ENCODE measurements at regions not wholly inside any gene's neighbourhood (a gene's known extent, or its start where the extent isn't known, plus 50 kb on each side); places are given as distances from the start of the nearest gene placed in this dataset.
"Not testable (repeated sequence)": the region's sequence is repeated elsewhere in the genome, so short reads cannot be mapped to it uniquely, and the experiment has no call there.

DNA sequence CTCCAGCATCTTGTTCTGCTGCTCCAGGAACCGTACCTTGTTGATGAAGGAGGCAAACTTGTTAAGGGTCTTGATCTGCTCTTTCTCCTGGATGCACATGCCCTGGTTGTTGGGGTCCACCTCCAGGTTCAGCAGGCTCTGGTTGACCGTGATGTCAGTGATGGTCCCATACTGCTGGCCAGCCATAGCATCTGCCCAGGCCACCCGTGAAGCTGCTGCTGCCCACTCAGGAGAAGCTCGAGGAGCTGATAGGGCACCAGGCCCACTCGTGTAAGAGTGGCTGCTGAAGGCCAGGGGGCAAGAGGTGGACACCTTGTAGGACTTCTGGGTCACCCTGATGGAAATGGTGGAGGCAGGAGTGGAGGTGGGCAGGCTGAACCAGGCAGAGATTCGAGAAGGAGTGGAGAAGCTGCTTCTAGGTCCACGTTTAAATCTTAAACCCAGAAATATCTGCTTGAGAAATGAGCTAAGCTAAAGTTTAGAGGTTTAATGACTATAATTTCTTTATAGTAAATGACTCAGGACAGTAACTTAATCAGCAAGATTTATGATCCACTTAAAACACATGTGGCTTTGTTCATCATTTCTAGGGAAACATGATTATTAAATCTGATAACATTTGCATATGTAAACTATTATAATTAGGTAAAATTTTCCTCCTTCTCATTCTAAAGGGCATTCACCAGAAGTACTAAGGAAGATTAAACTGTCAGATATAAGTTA lies 358.7 kb upstream of the SETBP1 start:
- no peak for DNase-seq

DNA sequence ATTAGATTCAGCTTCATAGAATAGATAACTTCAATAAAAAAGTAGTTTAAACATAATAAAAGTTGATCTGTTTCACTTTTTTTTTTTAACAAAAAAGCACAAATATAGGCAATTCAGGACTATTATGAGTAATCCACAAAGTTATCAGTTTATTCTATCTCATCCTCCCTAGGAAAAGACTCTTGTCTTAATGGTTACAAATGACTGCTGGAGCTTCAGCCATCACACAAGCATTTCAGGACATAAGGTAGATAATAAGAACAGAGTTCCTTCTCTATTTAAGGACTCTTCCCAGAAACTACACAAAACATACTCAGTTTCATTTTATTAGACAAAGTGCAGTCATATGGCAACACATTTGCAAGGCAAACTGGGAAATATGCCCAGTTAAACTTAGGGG lies 357.6 kb upstream of the SETBP1 start:
- DNase-seq, result no peak

DNA sequence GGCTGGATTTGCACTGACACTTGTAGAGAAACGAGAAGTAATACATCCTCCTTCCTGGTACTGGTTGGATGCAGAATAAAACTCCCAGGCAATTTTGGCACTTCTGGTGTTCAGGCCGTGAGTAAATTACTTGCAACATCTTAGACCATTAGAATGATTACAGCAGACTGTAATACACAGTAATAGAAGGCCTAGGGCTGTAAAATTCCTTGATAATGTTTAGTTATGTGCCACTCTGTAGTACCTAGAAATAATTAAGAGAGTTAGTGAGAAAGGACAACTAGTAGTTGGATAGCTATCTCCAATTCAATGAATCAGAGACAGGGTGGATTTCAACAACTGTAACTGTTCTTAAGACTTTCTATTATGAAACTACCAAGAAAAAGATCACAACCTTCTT lies 356.3 kb upstream of the SETBP1 start:
- no peak for DNase-seq

DNA sequence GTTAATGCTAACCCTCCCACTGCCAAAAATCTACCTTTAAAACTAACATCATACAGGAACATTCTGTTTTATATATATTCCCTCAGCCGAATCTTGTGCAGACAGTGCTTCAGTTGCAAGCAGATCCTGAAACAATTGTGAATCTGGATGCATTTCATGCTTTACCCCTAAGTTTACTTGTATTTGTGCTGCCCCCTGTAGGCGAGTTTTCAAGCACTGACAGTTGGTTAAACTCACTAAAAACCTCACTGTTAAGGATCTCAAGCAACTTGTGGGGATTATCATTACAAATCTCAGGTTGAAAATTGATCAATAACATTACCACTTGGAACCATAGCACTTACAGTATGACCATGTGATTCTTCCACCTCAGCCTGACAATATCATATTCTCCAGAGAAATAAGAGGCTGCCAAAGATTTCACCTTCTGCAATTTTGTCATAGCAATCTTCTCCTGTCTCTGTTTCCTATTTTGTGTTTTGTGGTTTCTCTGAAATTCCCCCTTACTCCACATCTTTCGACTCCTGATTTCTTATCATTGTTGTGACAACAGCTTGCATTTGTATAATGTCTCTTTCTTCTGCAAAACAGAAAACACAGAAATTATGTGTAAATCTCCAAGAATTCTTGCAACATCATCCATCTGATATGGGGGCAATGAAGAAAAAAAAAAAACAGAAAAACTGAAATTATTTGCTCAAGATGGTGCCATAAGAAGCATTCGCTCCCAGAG lies 354.6 kb upstream of the SETBP1 start:
- peak; percentile 41 to 45 for DNase-seq

DNA sequence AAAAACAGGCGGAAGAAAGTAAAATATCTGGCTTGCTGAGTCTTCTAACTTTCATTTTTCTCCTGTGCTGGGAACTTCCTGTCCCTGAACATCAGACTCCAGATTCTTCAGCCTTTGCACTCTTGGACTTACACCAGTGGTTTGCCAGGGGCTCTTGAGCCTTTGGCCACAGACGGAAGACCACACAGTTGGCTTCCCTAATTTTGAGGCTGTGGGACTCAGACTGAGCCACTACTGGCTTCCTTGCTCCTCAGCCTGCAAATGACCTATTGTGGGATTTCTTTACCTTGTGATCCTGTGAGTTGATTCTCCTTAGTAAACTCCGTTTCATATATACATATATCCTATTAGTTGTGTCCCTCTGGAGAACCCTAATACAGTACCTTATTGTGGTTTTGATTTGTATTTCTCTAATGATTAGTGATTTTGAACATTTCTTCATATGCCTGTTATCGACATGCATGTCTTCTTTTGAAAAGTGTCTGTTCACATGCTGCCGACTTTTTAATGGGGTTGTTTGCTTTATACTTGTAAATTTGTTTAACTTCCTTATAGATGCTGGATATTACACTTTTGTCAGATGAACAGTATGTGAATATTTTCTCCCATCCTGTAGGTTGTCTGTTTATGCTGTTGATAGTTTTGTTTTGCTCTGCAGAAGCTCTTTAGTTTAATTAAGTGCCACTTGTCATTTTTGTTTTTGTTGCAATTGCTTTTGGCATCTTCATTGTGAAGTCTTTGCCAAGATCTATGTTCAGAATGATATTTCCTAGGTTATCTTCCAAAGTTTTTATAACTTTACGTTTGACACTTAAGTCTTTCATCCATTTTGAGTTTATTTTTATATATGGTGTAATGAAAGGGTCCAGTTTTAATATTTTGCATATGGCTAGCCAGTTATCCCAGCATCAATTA lies 348.8 kb upstream of the SETBP1 start:
- DNase-seq, result peak; percentile 61 to 65

DNA sequence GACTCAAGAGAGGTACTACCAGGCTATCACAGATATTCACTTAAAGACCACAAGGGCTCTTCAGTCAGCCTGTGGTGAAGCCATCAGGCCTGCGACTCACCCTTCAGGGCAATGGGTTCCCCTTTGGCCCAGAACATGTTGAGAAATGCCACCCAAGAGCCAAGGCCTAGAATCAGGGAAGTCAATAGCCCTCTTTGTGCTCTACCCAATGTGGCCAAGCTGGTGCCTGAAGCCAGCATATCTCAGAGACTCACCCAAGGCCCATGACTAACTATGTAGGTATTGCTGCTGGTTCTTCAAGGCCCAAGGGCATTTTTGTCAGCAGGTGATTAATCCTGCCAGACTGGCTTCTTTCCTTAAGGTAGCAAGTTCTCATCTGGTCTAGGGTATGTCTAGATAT lies 338.9 kb upstream of the SETBP1 start:
- DNase-seq, result no peak

DNA sequence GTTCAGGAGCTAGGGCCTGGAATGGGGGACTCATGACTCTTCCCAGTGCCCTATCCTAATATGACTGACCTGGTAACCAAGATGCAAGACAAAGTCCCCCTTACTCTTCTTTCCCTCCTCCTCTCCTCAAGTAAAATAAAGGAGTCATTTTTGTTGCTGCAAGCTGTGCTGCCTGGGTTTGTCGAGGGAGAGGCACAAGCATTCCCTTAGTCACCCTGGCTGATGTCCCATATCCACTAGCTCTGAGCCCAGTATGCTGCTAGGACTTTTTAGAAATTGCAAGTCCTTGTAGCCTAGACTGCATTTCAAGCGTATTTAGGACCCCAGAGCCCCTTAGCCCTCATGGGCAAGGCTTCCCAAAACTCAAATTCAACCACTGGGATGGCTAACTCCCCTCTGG lies 338.5 kb upstream of the SETBP1 start:
- no peak for DNase-seq

DNA sequence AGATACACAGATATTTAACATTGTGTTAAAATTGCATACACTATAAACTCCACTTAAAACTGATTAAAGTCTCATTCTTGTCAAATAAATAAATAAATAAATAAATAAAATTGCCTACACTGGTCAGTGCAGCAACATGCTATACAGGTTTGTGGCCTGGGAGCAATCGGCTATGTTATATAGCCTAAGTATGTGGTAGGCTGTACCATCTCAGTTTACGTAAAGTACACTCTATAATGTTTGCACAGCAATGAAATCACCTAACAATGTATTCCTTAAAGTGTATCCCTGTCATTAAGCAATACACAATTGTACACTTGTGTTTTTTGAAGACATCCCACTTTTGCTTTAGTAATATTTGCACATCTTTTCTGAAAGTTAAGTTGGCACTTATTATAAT lies 337.7 kb upstream of the SETBP1 start:
- DNase-seq, result no peak

DNA sequence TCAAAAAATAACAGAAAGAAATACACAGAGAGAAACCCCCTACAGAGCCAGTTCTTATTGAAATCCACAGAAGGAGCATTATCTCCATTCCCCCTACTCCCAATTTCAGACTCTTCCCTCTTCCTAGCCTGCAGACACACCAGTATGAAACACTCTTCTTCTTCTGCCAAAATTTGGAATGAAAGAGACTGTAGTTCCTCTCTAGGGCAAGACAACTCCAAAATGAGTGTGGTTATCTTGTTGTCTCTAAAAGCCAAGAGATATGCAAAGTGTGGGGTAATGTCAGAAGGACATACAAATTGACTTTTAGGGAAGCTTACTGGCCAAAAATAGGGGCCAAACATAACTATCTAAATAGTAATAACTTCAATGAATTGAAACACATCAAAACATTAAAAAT lies 337.1 kb upstream of the SETBP1 start:
- no peak for DNase-seq

DNA sequence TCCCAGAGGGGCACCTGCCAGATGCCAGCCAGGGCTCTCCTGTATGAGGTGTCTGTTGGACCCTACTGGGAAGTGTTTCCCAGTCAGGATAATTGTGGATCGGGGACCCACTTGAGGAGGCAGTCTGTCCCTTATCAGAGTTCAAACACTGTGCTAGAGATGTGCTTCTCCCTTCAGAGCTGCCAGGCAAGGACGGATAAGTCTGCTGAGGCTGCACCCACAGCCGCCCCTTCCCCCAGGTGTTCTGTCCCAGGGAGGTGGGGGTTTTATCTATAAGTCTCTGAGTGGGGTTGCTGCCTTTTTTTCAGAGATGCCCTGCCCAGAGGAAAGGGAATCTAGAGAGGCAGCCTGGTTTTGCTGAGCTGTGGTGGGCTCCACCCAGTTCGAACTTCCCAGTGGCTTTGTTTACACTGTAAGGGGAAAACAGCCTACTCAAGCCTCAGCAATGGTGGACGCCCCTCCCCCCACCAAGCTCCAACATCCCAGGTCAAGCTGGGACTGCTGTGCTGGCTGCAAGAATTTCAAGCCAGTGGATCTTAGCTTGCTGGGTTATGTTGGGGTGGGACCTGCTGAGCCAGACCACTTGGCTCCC lies 324.0 kb upstream of the SETBP1 start:
- no peak for DNase-seq

DNA sequence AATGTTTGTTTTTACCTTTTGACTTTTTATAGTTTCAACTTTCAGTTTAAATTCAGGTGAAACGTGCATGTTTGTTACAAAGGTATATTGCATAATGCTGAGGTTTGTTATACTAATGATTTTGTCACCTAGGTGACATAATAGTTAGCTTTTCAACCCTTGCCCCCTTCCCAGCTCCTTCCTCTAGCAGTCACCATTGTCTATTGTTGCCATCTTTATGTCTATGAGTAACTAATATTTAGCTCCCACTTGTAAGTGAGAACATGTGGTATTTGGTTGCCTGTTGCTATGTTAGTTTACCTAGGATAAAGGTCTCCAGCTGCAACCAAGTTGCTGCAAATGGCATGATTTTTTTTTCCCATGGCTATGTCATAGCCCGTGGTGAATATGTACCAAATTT lies 322.3 kb upstream of the SETBP1 start:
- no peak for DNase-seq

DNA sequence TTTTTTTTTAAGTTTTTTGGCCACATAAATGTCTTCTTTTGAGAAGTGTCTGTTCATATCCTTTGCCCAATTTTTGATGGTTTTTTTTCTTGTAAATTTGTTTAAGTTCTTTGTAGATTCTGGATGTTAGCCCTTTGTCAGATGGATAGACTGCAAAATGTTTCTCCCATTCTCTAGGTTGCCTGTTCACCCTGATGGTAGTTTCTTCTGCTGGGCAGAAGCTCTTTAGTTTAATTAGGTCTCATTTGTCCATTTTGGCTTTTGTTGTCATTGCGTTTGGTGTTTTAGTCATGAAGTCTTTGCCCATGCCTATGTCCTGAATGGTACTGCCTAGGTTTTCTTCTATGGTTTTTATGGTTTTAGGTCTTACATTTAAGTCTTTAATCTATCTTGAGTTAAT lies 320.9 kb upstream of the SETBP1 start:
- not testable (repeated sequence) for DNase-seq

DNA sequence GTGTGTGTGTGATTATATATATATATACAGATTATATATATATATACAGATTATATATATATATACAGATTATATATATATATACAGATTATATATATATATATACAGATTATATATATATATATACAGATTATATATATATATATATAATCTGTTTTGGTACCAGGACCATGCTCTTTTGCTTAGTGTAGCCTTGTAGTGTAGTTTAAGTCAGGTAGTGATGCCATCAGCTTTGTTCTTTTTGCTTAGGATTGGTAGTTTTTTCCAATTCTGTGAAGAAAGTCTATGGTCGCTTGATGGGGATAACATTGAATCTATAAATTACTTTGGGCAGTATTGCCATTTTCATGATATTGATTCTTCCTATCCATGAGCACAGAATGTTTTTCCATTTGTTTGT lies 318.5 kb upstream of the SETBP1 start:
- DNase-seq, result not testable (repeated sequence)

DNA sequence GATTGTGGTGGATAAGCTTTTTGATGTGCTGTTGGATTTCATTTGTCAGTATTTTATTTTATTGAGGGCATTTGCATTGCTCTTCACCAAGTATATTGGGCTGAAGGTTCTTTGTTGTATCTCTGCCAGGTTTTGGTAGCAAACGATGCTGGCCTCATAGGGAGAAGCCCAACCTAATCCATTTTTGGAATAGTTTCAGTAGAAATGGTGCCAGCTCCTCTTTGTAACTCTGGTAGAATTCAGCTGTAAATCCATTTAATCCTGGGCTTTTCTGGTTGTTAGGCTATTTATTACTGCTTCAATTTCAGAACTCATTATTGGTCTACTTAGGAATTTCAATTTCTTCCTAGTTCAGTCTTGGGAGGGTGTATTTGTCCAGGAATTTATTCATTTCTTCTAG lies 309.8 kb upstream of the SETBP1 start:
- DNase-seq, result no peak

DNA sequence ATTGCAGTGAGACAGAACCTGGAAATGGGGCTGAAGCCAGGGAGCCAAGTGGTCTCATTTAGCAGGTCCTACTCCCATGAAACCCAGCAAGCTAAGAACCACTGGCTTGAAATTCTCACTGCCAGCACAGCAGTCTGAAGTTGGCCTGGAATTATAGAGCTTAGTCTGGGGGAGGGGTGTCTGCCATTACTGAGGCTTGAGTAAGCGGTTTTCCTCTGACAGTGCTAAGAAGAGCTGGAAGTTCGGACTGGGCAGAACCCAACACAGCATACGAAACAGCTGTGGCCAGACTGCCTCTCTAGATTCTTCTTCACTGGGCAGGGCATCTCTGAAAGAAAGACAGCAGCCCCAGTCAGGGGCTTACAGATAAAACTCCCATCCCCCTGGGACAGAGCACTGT lies 305.7 kb upstream of the SETBP1 start:
- no peak for DNase-seq

DNA sequence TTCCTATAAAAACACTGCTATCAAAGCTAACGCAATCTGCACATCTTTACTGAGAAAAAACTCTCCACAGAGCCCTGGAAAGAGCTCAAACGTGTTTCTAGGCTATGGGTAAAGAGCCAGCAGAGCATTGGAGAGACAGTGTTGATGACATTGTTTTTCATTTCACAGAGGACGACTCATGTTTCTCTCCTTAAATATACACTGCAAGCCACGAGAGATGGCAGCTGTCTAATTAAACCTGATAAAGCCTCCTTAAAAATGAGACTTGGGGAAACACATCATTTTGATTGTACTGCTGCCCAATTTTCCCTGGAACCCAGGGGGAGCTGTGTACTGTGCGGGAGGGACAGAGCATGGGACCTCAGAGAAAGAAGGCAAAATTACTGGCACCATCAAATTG lies 294.3 kb upstream of the SETBP1 start:
- DNase-seq, result no peak

DNA sequence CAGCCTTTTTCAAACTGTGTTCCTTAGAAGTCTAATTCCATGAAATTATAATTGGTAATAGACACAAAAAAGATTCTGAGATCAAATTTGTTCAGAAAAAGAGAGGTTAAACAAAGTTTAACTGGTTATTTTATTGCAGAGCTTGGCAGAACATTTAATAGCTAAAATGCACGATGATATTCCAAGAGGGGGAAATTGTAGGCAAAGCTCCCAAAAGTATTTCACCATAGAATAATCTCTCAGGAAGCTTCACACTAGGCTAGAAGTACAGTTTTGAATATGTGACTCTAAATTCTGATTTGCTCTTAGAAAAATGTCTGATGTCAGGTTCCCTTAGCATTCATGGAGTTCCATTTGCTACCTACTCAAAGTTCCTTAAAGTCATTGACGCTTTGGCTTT lies 292.4 kb upstream of the SETBP1 start:
- DNase-seq, result peak; percentile 47 to 58

DNA sequence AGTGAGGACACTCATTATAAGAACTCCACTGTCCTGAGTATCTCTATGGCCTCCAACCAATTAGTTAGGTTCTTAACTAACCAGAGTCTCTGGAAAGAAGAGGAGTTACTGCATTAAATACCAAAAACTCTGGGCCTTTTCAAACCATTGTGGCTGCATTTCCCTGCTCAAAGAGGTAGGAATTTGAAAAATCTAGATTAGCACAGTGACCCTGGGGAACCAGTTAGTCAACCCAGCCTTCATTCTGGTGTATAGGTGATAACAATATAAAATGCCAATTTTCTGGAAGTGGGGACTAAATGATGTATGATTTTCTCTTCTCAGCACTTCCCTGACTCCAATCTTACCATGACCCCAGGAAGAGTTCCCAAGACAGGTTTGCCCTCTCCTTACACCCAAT lies 287.8 kb upstream of the SETBP1 start:
- DNase-seq, result no peak

DNA sequence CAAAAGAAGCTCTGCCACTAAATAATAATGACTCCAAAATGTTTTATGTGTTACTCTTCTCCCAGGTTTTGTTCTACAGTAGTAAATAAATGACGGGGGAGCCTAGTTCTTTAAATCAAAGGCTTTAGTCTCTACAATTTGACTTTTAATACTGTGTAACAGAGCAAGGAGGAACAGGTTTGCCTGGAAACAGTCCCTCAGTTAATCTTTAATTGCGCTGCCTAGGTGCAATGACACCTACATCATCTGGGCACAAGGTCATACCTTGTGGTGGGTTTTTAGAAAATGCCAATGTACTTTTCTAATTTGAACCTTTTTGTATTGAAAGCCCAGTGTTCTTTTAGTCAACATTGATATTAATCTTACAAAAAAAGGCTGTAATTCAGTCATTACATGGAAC lies 287.3 kb upstream of the SETBP1 start:
- DNase-seq, result no peak

DNA sequence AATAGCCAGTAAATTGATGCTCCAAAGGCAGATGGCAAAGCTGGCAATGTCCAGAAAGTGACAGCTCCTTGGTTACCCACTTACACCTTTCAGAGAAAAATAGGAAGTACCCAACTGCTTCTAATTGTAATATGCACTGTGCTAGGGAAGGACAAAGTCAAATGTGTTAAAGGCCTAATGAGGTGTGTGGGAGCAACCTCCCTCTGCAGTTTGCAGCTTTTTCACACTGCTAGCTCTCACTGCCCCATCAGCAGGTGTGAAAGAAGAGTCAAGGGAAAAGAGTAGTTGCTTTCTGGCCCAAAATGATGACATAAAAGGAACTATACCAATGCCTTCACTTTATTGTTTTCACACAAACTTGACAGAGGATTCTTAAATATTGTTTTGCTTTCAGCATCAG lies 284.1 kb upstream of the SETBP1 start:
- no peak for DNase-seq

DNA sequence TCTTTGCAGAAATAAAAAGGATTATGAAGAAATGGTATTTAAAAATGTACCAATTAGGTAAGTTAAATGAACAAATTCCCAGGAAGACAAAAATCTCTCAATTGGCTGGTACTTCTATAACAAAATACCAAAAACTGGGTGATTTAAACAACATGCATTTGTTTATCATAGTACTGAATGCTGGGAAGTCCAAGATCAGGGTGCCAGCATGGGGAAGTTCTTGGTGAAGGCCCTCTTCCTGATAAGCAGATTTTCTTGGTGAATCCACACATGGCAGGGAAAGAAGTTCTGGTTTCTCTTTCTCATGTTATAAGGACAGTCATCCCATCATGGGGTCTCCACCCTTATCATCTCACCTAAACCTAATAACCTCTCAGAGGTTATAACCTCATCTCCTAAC lies 271.6 kb upstream of the SETBP1 start:
- DNase-seq, result no peak

DNA sequence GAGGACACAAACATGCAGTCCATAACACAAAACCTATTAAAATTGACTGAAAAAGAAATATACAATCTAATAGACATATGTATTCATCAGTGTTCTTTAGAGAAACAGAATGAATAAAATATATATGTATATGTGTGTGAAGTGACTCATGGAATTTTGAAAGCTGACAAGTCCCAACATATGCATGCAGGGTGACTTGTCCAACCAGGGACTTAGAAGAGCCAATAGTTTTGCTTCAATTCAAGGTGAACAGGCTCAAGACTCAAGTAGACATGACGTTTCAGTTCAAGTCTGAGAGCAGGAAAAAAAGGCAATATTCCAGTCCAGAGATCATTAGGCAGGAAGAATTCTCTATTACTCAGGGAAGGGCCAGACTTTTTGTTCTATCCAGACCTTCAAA lies 271.2 kb upstream of the SETBP1 start:
- DNase-seq, result no peak

Data from right lung (tissue), 2 donors.